IPS-18c (cell line): ENCODE measurements at regions not wholly inside any gene's neighbourhood (a gene's known extent, or its start where the extent isn't known, plus 50 kb on each side); places are given as distances from the start of the nearest gene placed in this dataset.
"Not testable (repeated sequence)": the region's sequence is repeated elsewhere in the genome, so short reads cannot be mapped to it uniquely, and the experiment has no call there.

Source experiments
- H3K4me3 ChIP-seq: 2 replicates; pipeline ENCODE4 v1.7.0; 2013; ENCODE audit warnings: low read depth, mild to moderate bottlenecking, low read length, moderate library complexity; ENCODE audit not compliant: insufficient read depth
- H3K9me3 ChIP-seq: one replicate; pipeline ENCODE4 v1.6.1; 2013; ENCODE audit warnings: mild to moderate bottlenecking, low read length, moderate library complexity; ENCODE audit not compliant: control insufficient read depth, insufficient read depth

GRCh38 chr6:122248844-122249243 lies 150.6 kb upstream of the HSF2 start:
- no peaks in the 10 kb centered on the region for H3K9me3 ChIP-seq
- H3K4me3 ChIP-seq: no peak overlapping the region

GRCh38 chr6:122258839-122259238 lies 140.6 kb upstream of the HSF2 start:
- no peaks in the 10 kb centered on the region for H3K9me3 ChIP-seq
- no peak overlapping the region for H3K4me3 ChIP-seq

GRCh38 chr6:122264557-122264956 lies 134.9 kb upstream of the HSF2 start:
- no peak overlapping the region for H3K4me3 ChIP-seq

GRCh38 chr6:122265755-122266154 lies 133.7 kb upstream of the HSF2 start:
- Histone ChIP-seq H3K9me3 (no peaks in the 10 kb centered on the region), H3K4me3 (no peak overlapping the region)

More at GRCh38 chr6:122264557-122264956, 134.9 kb upstream of the HSF2 start:
- no peaks in the 10 kb centered on the region for H3K9me3 ChIP-seq

GRCh38 chr6:122268394-122268793 lies 131.1 kb upstream of the HSF2 start:
- no peak overlapping the region for H3K4me3 ChIP-seq

GRCh38 chr6:122276637-122277036 lies 122.8 kb upstream of the HSF2 start:
- peaks cover 3% of the 10 kb centered on the region for H3K9me3 ChIP-seq
- no peak overlapping the region for H3K4me3 ChIP-seq

More at GRCh38 chr6:122268394-122268793, 131.1 kb upstream of the HSF2 start:
- peaks cover 3% of the 10 kb centered on the region for H3K9me3 ChIP-seq

GRCh38 chr6:122280105-122281021 lies 119.1 kb upstream of the HSF2 start:
- not testable (repeated sequence) for H3K4me3 ChIP-seq, H3K9me3 ChIP-seq

GRCh38 chr6:122283884-122284283 lies 115.6 kb upstream of the HSF2 start:
- Histone ChIP-seq H3K4me3 (no peak overlapping the region), H3K9me3 (no peaks in the 10 kb centered on the region)

GRCh38 chr6:122284848-122285247 lies 114.6 kb upstream of the HSF2 start:
- no peak overlapping the region for H3K4me3 ChIP-seq

GRCh38 chr6:122285292-122285913 lies 114.0 kb upstream of the HSF2 start:
- Histone ChIP-seq H3K9me3 (no peaks in the 10 kb centered on the region), H3K4me3 (no peak overlapping the region)

More at GRCh38 chr6:122284848-122285247, 114.6 kb upstream of the HSF2 start:
- no peaks in the 10 kb centered on the region for H3K9me3 ChIP-seq

GRCh38 chr6:122286512-122286911 lies 112.9 kb upstream of the HSF2 start:
- Histone ChIP-seq H3K4me3 (no peak overlapping the region), H3K9me3 (no peaks in the 10 kb centered on the region)

GRCh38 chr6:122289762-122290539 lies 109.5 kb upstream of the HSF2 start:
- Histone ChIP-seq H3K9me3 (no peaks in the 10 kb centered on the region), H3K4me3 (no peak overlapping the region)

GRCh38 chr6:122297010-122297409 lies 102.4 kb upstream of the HSF2 start:
- H3K9me3 ChIP-seq: no peaks in the 10 kb centered on the region

GRCh38 chr6:122302067-122302466 lies 97.4 kb upstream of the HSF2 start:
- Histone ChIP-seq H3K9me3 (no peaks in the 10 kb centered on the region), H3K4me3 (no peak overlapping the region)

More at GRCh38 chr6:122297010-122297409, 102.4 kb upstream of the HSF2 start:
- no peak overlapping the region for H3K4me3 ChIP-seq

- H3K9me3 ChIP-seq: peaks cover 4% of the 10 kb centered on the region
- H3K4me3 ChIP-seq: no peak overlapping the region
Measured at GRCh38 chr6:122307577-122307976, 91.9 kb upstream of the HSF2 start.

- Histone ChIP-seq H3K9me3 (peaks cover 4% of the 10 kb centered on the region), H3K4me3 (no peak overlapping the region)
Measured at GRCh38 chr6:122308074-122308473, 91.4 kb upstream of the HSF2 start.

GRCh38 chr6:122315842-122316241 lies 83.6 kb upstream of the HSF2 start:
- Histone ChIP-seq H3K4me3 (no peak overlapping the region), H3K9me3 (no peaks in the 10 kb centered on the region)
